Inflammatory macrophage treated with lipopolysaccharide for 4 hours (primary cell): ENCODE measurements at regions not wholly inside any gene's neighbourhood (a gene's known extent, or its start where the extent isn't known, plus 50 kb on each side); places are given as distances from the start of the nearest gene placed in this dataset.
"Not testable (repeated sequence)": the region's sequence is repeated elsewhere in the genome, so short reads cannot be mapped to it uniquely, and the experiment has no call there.

Experiments used
- DNase-seq: peaks from one replicate; pipeline ENCODE4 v3.0.0-alpha.2; 2020

GRCh38 chr10:65112573-65112972 lies 1591.4 kb downstream of the REEP3 start:
- no peak for DNase-seq

GRCh38 chr10:65123120-65123519 lies 1601.9 kb downstream of the REEP3 start:
- DNase-seq, result no peak

- DNase-seq, result no peak
Measured at GRCh38 chr10:65125212-65125611, 1604.0 kb downstream of the REEP3 start.

- no peak for DNase-seq
Measured at GRCh38 chr10:65126288-65126687, 1605.1 kb downstream of the REEP3 start.

- DNase-seq, result no peak
Measured at GRCh38 chr10:65128277-65128676, 1607.1 kb downstream of the REEP3 start.

GRCh38 chr10:65130162-65130758 lies 1609.1 kb downstream of the REEP3 start:
- DNase-seq, result no peak

- no peak for DNase-seq
Measured at GRCh38 chr10:65133652-65134051, 1612.5 kb downstream of the REEP3 start.

GRCh38 chr10:65135508-65135907 lies 1614.3 kb downstream of the REEP3 start:
- no peak for DNase-seq

GRCh38 chr10:65142641-65143435 lies 1621.6 kb downstream of the REEP3 start:
- no peak for DNase-seq

- no peak for DNase-seq
Measured at GRCh38 chr10:65143723-65144122, 1622.5 kb downstream of the REEP3 start.

- no peak for DNase-seq
Measured at GRCh38 chr10:65149878-65150277, 1628.7 kb downstream of the REEP3 start.

- no peak for DNase-seq
Measured at GRCh38 chr10:65166272-65166671, 1645.1 kb downstream of the REEP3 start.

GRCh38 chr10:65172249-65172648 lies 1651.0 kb downstream of the REEP3 start:
- no peak for DNase-seq

- no peak for DNase-seq
Measured at GRCh38 chr10:65176994-65177393, 1655.8 kb downstream of the REEP3 start.

GRCh38 chr10:65183236-65183635 lies 1662.0 kb downstream of the REEP3 start:
- DNase-seq, result no peak

- DNase-seq, result not testable (repeated sequence)
Measured at GRCh38 chr10:65186668-65187067, 1665.5 kb downstream of the REEP3 start.

- DNase-seq, result no peak
Measured at GRCh38 chr10:65194126-65194525, 1672.9 kb downstream of the REEP3 start.

GRCh38 chr10:65194555-65194954 lies 1673.4 kb downstream of the REEP3 start:
- no peak for DNase-seq

GRCh38 chr10:65196111-65196510 lies 1674.9 kb downstream of the REEP3 start:
- DNase-seq, result no peak

- DNase-seq, result no peak
Measured at GRCh38 chr10:65197935-65198334, 1676.7 kb downstream of the REEP3 start.

GRCh38 chr10:65201491-65201890 lies 1680.3 kb downstream of the REEP3 start:
- DNase-seq, result no peak

- no peak for DNase-seq
Measured at GRCh38 chr10:65204999-65205398, 1683.8 kb downstream of the REEP3 start.

GRCh38 chr10:65213170-65213569 lies 1692.0 kb downstream of the REEP3 start:
- DNase-seq, result no peak

GRCh38 chr10:65219444-65219843 lies 1698.2 kb downstream of the REEP3 start:
- DNase-seq, result no peak

GRCh38 chr10:65231148-65231547 lies 1694.7 kb upstream of the LRRTM3 start:
- no peak for DNase-seq
